Astrocyte (in vitro differentiated cells and primary cell): ENCODE measurements at regions not wholly inside any gene's neighbourhood (a gene's known extent, or its start where the extent isn't known, plus 50 kb on each side); places are given as distances from the start of the nearest gene placed in this dataset.

Experiments used
- DNase-seq: peaks from one replicate; pipeline ENCODE4 v3.0.0-alpha.2; 2010; ENCODE audit warnings: low read depth
- FAIRE-seq: peaks from 2 replicates; lab custom pipeline; 2011; peaks lifted over from hg19 to GRCh38; lab: Jason Lieb, UNC
- H2AFZ ChIP-seq: 2 replicates; pipeline ENCODE4 v1.6.0; 2012; ENCODE audit warnings: low read depth, low read length, inconsistent platforms
- H3K27ac ChIP-seq: 2 replicates; pipeline ENCODE4 v1.5.1; 2011; ENCODE audit warnings: low read depth, low read length, inconsistent platforms
- H3K27me3 ChIP-seq: 2 replicates; pipeline ENCODE4 v1.6.0; 2011; ENCODE audit warnings: low read length, inconsistent platforms; ENCODE audit not compliant: insufficient read depth
- H3K36me3 ChIP-seq: 2 replicates; pipeline ENCODE4 v1.5.1; 2011; ENCODE audit warnings: low read length, inconsistent platforms; ENCODE audit not compliant: insufficient read depth
- H3K4me1 ChIP-seq: 2 replicates; pipeline ENCODE4 v1.5.1; 2011; ENCODE audit warnings: low read length, inconsistent platforms; ENCODE audit not compliant: insufficient read depth
- H3K4me2 ChIP-seq: 2 replicates; pipeline ENCODE4 v1.6.0; 2012; ENCODE audit warnings: low read length, inconsistent platforms
- H3K4me3 ChIP-seq: 2 replicates; pipeline ENCODE4 v1.5.1; 2011; ENCODE audit warnings: low read depth, mild to moderate bottlenecking, low read length, inconsistent platforms; ENCODE audit not compliant: insufficient read depth
- H3K79me2 ChIP-seq: 2 replicates; pipeline ENCODE4 v1.6.0; 2012; ENCODE audit warnings: mild to moderate bottlenecking, low read length, inconsistent platforms; ENCODE audit not compliant: insufficient read depth
- H3K9ac ChIP-seq: 2 replicates; pipeline ENCODE4 v1.6.0; 2012; ENCODE audit warnings: mild to moderate bottlenecking, low read length, inconsistent platforms
- H3K9me3 ChIP-seq: 2 replicates; pipeline ENCODE4 v1.5.1; 2012; ENCODE audit warnings: low read depth, mild to moderate bottlenecking, low read length, inconsistent platforms; ENCODE audit not compliant: insufficient read depth
- H4K20me1 ChIP-seq: 2 replicates; pipeline ENCODE4 v1.6.0; 2012; ENCODE audit warnings: low read length, inconsistent platforms; ENCODE audit not compliant: insufficient read depth
- H3K27ac Mint-ChIP-seq: one replicate; pipeline ENCODE4 v1.8.0; 2021; ENCODE audit warnings: mild to moderate bottlenecking, mixed read lengths; ENCODE audit not compliant: unreplicated experiment
- H3K27me3 Mint-ChIP-seq: one replicate; pipeline ENCODE4 v1.8.0; 2021; ENCODE audit warnings: low read depth, mixed read lengths; ENCODE audit not compliant: unreplicated experiment
- H3K36me3 Mint-ChIP-seq: one replicate; pipeline ENCODE4 v1.8.0; 2021; ENCODE audit warnings: low read depth, mixed read lengths; ENCODE audit not compliant: unreplicated experiment
- H3K4me1 Mint-ChIP-seq: one replicate; pipeline ENCODE4 v1.8.0; 2021; ENCODE audit warnings: low read depth, mixed read lengths; ENCODE audit not compliant: unreplicated experiment
- H3K4me3 Mint-ChIP-seq: one replicate; pipeline ENCODE4 v1.8.0; 2021; ENCODE audit warnings: mild to moderate bottlenecking, moderate library complexity, mixed read lengths; ENCODE audit not compliant: unreplicated experiment
- H3K9me3 Mint-ChIP-seq: one replicate; pipeline ENCODE4 v1.8.0; 2021; ENCODE audit warnings: mild to moderate bottlenecking, mixed read lengths; ENCODE audit not compliant: unreplicated experiment
- CTCF ChIP-seq: IDR thresholded peaks from 2 replicates; pipeline ENCODE4 v1.5.1; 2011; ENCODE audit warnings: low read depth, mild to moderate bottlenecking, inconsistent platforms, low read length, moderate library complexity; ENCODE audit not compliant: insufficient read depth
- EZH2 ChIP-seq: IDR thresholded peaks from 2 replicates; pipeline ENCODE4 v1.6.1; 2012; ENCODE audit warnings: mild to moderate bottlenecking, low read length, inconsistent platforms; ENCODE audit not compliant: insufficient read depth

GRCh38 chr12:19642345-19642744 is 203.1 kb downstream of the AEBP2 start:
- Histone ChIP-seq H4K20me1 (no peaks in the 10 kb centered on the region), H3K27me3 (no peaks in the 10 kb centered on the region), H3K27ac (no peak overlapping the region), H3K4me2 (no peak overlapping the region), H3K36me3 (no peaks in the 10 kb centered on the region), H3K4me3 (no peak overlapping the region), H3K79me2 (no peaks in the 10 kb centered on the region), H2AFZ (no peak overlapping the region), H3K4me1 (no peaks in the 10 kb centered on the region), H3K9me3 (peaks cover 3% of the 10 kb centered on the region), H3K9ac (no peak overlapping the region)
- Mint-ChIP-seq H3K9me3 (peaks cover 14% of the 10 kb centered on the region), H3K4me3 (no peak overlapping the region), H3K36me3 (peaks cover 4% of the 10 kb centered on the region), H3K27ac (peak overlapping the region; percentile 15), H3K4me1 (peaks cover 9% of the 10 kb centered on the region), H3K27me3 (no peaks in the 10 kb centered on the region)
- FAIRE-seq (no peak), DNase-seq (no peak)
- TF ChIP-seq CTCF (no peak), EZH2 (no peak)

GRCh38 chr12:19643635-19644034 is 204.3 kb downstream of the AEBP2 start:
- no peaks in the 10 kb centered on the region for H3K27me3 ChIP-seq
- no peaks in the 10 kb centered on the region for H3K79me2 ChIP-seq
- Mint-ChIP-seq H3K27ac (no peak overlapping the region), H3K27me3 (no peaks in the 10 kb centered on the region), H3K4me3 (no peak overlapping the region), H3K4me1 (peaks cover 9% of the 10 kb centered on the region), H3K36me3 (peaks cover 4% of the 10 kb centered on the region), H3K9me3 (peaks cover 14% of the 10 kb centered on the region)
- FAIRE-seq = peak; percentile 83
- peak overlapping the region; percentile 23 for H2AFZ ChIP-seq
- peak; percentile 52 for DNase-seq
- no peaks in the 10 kb centered on the region for H3K4me1 ChIP-seq
- TF ChIP-seq EZH2 = no peak
- TF ChIP-seq CTCF = peak; percentile 53
- no peaks in the 10 kb centered on the region for H3K36me3 ChIP-seq
- H3K9ac ChIP-seq = no peak overlapping the region
- no peaks in the 10 kb centered on the region for H4K20me1 ChIP-seq
- no peak overlapping the region for H3K4me3 ChIP-seq
- peaks cover 3% of the 10 kb centered on the region for H3K9me3 ChIP-seq
- H3K4me2 ChIP-seq = no peak overlapping the region
- no peak overlapping the region for H3K27ac ChIP-seq

- peaks cover 14% of the 10 kb centered on the region for H3K9me3 Mint-ChIP-seq
Measured at GRCh38 chr12:19644571-19644970, 205.3 kb downstream of the AEBP2 start.

More at GRCh38 chr12:19644571-19644970, 205.3 kb downstream of the AEBP2 start:
- Mint-ChIP-seq H3K4me3 (no peak overlapping the region), H3K4me1 (peaks cover 9% of the 10 kb centered on the region), H3K27me3 (no peaks in the 10 kb centered on the region), H3K36me3 (peaks cover 4% of the 10 kb centered on the region), H3K27ac (no peak overlapping the region)
- DNase-seq (no peak), FAIRE-seq (no peak)
- Histone ChIP-seq H3K4me1 (no peaks in the 10 kb centered on the region), H3K79me2 (no peaks in the 10 kb centered on the region), H3K4me2 (no peak overlapping the region), H3K27ac (no peak overlapping the region), H3K9ac (no peak overlapping the region), H3K4me3 (no peak overlapping the region), H3K27me3 (no peaks in the 10 kb centered on the region), H3K9me3 (peaks cover 3% of the 10 kb centered on the region), H3K36me3 (no peaks in the 10 kb centered on the region), H4K20me1 (no peaks in the 10 kb centered on the region), H2AFZ (no peak overlapping the region)
- TF ChIP-seq EZH2 (no peak), CTCF (no peak)
